HuH-7.5 (cell line): ENCODE measurements at regions not wholly inside any gene's neighbourhood (a gene's known extent, or its start where the extent isn't known, plus 50 kb on each side); places are given as distances from the start of the nearest gene placed in this dataset.

Source experiments
- DNase-seq: peaks from one replicate; pipeline ENCODE4 v3.0.0; 2011; ENCODE audit warnings: low spot score

DNA sequence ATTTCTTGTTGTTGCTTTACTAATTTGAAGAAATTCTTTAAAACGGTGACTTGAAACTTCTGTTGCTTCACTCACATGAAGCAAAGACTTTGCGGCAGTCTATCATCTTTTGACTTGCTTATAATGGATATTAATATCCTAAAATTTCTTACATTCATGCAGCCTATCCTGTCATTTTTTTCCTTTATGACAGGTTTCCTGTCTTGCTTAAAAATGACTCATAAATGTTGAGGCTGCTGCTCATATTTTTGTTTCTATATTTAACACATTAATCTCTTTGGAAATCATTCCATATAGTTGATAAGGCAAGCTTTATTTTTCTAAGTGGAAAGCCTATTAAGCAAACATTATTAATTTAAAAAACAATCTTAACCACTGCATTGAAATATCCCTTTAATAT, 176.6 kb upstream of the GALNTL6 start:
- DNase-seq, result no peak

DNA sequence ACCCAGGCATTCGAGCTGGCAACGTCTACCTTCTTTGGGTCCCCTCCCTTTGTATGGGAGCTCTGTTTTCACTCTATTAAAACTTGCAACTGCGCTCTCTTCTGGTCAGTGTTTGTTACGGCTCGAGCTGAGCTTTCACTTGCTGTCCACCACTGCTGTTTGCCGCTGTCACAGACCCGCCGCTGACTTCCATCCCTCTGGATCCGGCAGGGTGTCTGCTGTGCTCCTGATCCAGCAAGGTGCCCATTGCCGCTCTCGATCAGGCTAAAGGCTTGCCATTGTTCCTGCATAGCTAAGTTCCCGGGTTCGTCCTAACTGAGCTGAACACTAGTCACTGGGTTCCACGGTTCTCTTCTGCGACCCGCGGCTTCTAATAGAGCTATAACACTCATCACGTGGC, 183.5 kb upstream of the GALNTL6 start:
- no peak for DNase-seq

- DNase-seq, result no peak
These were observed 184.0 kb upstream of the GALNTL6 start for GRCh38 chr4:171629182-171629581.

DNA sequence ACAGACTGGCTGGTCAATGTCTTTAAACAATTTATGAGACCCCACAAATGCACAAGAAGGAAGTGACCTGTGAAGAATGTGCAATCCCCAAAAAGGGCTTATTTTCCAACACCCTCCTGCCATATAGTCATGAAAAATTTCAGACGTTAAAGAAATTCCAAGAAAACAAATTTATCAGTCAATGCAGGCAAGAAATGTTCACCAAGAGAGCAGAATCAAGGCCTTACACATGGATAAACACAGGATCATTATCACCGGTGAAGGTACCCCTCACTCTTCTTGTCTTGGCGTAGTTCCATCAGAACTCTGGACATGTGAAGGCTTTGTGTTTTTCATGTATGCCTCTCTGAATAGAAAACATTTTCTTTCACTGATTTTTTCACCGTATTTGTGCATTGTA, 186.7 kb upstream of the GALNTL6 start:
- DNase-seq, result no peak

DNA sequence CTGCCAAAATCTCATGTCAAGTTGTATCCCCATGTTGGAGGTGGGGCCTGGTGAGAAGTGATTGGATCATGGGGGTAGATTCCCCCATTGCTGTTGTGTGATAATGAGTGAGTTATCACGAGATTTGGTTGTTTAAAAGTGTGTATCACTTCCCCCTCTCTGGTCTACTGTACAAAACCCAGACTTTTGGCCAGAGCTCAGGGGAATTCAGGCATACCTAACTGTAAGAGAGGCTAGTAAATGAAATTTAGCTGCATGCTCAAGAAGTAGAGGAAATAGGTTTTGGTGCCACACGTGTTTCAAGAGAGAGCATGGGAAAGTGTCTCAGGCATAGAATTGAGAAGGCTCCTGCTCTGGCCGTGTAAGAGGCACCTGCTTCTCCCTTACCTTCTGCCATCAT, 190.5 kb upstream of the GALNTL6 start:
- no peak for DNase-seq

- DNase-seq, result no peak
These were observed 191.6 kb upstream of the GALNTL6 start for GRCh38 chr4:171621646-171622045.

DNA sequence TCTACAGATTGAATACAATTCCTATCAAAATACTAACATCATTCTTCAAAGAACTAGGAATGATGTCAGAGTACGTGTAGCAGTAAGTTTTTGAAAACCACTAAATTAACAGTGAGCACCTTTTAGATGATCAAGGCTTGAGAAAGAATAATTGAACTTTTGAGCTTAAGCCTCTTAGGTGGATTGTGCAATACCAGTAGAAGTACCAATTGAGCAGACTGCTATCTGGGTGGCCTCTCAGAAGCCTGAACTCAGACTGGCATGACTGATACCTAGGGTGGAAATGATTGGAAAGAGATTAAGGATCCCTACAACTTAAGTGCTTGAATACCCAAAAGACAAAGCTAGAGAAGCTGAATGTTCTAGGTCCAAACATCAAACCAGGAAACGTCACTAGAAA, 200.3 kb upstream of the GALNTL6 start:
- no peak for DNase-seq

DNA sequence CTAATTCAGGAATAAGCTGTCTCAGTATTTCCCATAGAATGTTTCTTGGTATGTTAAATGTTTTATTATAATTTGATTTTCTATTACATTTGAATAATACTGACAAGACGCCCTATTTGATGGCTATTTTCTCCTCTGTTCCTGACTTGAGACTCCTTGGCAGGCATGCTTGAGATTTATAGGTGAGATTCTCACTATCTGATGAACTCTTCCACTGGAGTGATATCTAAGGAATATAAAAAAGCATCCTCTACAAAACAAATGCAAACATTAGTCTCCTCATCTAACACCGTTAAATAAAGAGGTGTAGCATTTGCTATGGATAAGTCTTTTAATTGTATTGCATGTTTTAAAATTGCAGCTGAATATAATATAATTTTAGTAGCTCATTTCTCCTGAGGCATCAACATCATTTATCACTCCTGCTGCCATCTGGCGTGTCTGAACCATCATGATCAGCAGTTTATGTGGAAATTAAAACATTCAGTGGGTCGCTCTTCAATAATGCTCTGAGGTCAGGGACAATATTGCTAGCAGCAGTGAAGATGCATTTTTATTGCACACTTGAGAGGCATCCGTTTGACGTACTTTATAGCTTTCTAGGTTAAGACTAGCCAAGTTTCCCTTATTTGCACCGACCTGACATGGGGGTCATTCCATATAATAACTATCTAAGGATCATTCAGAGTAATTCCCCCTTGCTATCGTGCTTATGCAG, 210.4 kb upstream of the GALNTL6 start:
- DNase-seq, result no peak

DNA sequence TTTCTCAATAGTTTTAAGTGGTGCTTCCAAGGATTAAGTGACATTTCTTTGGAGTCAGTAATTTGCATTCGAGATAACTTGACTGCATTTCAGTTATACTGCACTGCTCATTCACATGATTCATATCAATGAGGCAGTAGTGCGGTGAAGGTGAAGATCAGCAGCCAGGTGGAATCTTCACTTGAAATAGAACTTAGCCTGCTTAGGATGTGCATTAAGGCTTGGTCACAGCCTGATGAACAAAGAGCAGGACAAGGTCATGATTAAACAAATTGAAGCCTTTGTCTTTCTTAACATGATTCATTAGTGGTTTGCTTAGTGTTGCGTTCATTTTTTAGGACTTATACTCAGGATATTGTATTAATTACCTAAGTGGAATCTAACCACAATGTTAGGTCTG, 212.1 kb upstream of the GALNTL6 start:
- DNase-seq, result no peak

DNA sequence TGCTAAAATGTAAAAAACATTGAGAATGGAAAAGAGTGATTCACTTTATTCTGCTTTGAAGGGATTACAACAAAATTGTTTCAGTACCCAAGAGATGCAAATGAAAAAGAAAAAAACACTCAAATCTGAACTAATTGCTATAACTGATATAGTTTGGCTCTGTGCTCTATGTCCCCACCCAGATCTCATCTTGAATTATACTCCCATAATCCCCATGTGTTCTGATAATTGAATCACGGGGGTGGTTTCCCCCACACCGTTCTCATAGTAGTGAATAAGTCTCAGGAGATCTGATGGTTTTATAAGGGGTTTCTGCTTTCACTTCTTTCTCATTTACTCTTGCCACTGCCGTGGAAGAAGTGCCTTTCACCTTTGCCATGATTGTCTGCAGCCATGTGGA, 213.6 kb upstream of the GALNTL6 start:
- no peak for DNase-seq

- DNase-seq, result no peak
These were observed 218.9 kb upstream of the GALNTL6 start for GRCh38 chr4:171594293-171594692.

GRCh38 chr4:171590716-171591115, 222.5 kb upstream of the GALNTL6 start:
- DNase-seq, result no peak

- DNase-seq, result no peak
These were observed 224.4 kb upstream of the GALNTL6 start for GRCh38 chr4:171588764-171589163.

GRCh38 chr4:171588051-171588545, 225.1 kb upstream of the GALNTL6 start:
- no peak for DNase-seq

- DNase-seq, result no peak
These were observed 229.4 kb upstream of the GALNTL6 start for GRCh38 chr4:171583790-171584189.

GRCh38 chr4:171582961-171583581, 230.1 kb upstream of the GALNTL6 start:
- no peak for DNase-seq

- no peak for DNase-seq
These were observed 240.0 kb upstream of the GALNTL6 start for GRCh38 chr4:171573181-171573580.

- DNase-seq, result no peak
These were observed 247.9 kb upstream of the GALNTL6 start for GRCh38 chr4:171565130-171565788.

DNA sequence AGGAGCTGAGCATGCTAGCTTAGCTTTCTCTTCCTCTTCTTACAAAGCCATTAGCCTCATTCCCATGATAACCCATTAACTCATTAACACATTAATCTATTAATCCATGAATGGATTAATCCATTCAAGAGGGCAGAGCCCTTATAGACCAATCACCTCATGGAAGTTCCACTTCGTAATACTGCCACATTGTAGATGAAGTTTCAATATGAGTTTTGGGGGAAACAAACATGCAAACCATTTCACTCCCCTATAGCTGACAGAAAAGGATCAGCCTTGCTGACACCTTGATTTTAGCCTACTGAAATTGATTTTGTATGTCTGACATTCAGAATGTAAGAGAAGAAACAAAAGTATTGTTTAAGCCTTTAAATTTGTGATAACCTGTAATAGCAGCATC, 251.8 kb upstream of the GALNTL6 start:
- DNase-seq, result no peak

- no peak for DNase-seq
These were observed 259.2 kb upstream of the GALNTL6 start for GRCh38 chr4:171553961-171554360.

DNA sequence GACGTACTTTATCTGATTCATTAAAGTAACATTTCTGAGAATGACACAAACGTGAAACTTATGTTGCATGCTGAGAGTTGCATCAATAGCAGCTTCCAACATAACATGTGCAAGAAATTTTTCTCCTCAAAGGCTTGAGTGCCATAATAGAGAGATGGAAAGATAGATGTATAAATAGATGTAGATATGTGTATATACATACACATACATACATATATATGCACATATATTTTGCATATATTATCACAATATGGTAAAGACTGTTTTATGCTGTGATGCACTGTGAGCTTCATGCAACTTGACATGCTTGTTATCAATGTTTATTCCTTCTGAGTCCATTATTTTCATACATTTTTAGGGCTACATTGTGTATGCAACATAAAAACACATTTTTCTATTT, 270.6 kb upstream of the GALNTL6 start:
- no peak for DNase-seq

- no peak for DNase-seq
These were observed 274.6 kb upstream of the GALNTL6 start for GRCh38 chr4:171538601-171539100.

- DNase-seq, result no peak
These were observed 278.8 kb upstream of the GALNTL6 start for GRCh38 chr4:171534391-171534790.
